ENCODE measurements at regions not wholly inside any gene's neighbourhood (a gene's known extent, or its start where the extent isn't known, plus 50 kb on each side); places are given as distances from the start of the nearest gene placed in this dataset.

- H3K4me1 ChIP-seq, result no peaks in the 10 kb centered on the region
- TF ChIP-seq, protein P1, sequence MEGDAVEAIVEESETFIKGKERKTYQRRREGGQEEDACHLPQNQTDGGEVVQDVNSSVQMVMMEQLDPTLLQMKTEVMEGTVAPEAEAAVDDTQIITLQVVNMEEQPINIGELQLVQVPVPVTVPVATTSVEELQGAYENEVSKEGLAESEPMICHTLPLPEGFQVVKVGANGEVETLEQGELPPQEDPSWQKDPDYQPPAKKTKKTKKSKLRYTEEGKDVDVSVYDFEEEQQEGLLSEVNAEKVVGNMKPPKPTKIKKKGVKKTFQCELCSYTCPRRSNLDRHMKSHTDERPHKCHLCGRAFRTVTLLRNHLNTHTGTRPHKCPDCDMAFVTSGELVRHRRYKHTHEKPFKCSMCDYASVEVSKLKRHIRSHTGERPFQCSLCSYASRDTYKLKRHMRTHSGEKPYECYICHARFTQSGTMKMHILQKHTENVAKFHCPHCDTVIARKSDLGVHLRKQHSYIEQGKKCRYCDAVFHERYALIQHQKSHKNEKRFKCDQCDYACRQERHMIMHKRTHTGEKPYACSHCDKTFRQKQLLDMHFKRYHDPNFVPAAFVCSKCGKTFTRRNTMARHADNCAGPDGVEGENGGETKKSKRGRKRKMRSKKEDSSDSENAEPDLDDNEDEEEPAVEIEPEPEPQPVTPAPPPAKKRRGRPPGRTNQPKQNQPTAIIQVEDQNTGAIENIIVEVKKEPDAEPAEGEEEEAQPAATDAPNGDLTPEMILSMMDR (IDR thresholded peaks at IDR 0.05), result no peak
- H3K4me3 ChIP-seq, result no peak overlapping the region
- H3K27ac ChIP-seq, result no peak overlapping the region
- H3K9me3 ChIP-seq, result no peaks in the 10 kb centered on the region
- DNase-seq (ENCODE audit: low spot score), result no peak
- H3K36me3 ChIP-seq, result no peaks in the 10 kb centered on the region
- H3K27me3 ChIP-seq, result no peaks in the 10 kb centered on the region
Observed at GRCh38 chr6:51025082-51025777, 206.6 kb downstream of the TFAP2B start.

GRCh38 chr6:51027283-51028065 is 208.8 kb downstream of the TFAP2B start:
- TF ChIP-seq, protein P1 (IDR thresholded peaks at IDR 0.05), result no peak
- Histone ChIP-seq H3K27ac (no peak overlapping the region), H3K36me3 (no peaks in the 10 kb centered on the region), H3K4me3 (no peak overlapping the region), H3K4me1 (no peaks in the 10 kb centered on the region), H3K27me3 (no peaks in the 10 kb centered on the region), H3K9me3 (no peaks in the 10 kb centered on the region)
- no peak for DNase-seq (ENCODE audit: low spot score)

DNA sequence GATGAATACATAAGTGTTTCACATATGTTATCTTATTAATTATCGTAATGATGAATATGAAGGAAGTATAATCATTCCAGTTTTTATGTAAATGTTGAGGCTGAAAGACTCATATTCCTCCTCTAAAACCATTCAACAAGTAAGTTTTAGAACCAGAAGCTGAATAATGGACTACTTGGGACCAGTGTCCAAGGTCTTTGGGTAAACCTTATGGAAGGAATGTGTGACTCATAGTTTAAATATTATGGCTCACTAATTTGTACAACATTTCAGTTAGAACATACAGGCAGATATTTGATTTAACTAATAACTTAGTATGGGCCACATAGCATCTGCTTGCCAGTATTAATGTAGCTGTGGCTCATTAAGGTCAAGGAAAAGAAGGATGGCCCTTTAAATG is 209.6 kb downstream of the TFAP2B start:
- TF ChIP-seq, protein P1 (IDR thresholded peaks at IDR 0.05), result no peak
- no peaks in the 10 kb centered on the region for H3K4me1 ChIP-seq
- no peak overlapping the region for H3K27ac ChIP-seq
- H3K36me3 ChIP-seq, result no peaks in the 10 kb centered on the region
- no peaks in the 10 kb centered on the region for H3K27me3 ChIP-seq
- no peak for DNase-seq (ENCODE audit: low spot score)
- no peak overlapping the region for H3K4me3 ChIP-seq
- H3K9me3 ChIP-seq, result no peaks in the 10 kb centered on the region

DNA sequence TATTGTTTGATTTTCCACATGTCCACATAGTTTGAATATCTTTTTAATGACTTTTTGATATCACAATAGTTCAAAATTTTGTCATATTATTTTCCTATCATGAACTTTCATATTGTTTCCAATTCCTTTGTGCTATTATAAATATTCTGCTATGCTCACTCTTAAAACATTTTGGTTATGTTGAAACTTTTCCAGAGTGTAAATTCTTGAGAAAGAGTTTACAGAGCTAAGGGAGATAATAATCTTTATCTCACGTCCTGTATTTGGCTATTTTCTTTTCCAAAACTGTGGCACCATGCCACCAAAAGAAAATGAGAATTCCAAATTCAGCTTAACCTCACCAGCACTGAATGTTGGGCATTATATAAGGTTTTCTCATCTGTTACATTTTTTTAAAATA is 210.9 kb downstream of the TFAP2B start:
- no peaks in the 10 kb centered on the region for H3K9me3 ChIP-seq
- H3K27me3 ChIP-seq, result no peaks in the 10 kb centered on the region
- no peak overlapping the region for H3K27ac ChIP-seq
- H3K4me3 ChIP-seq, result no peak overlapping the region
- H3K36me3 ChIP-seq, result no peaks in the 10 kb centered on the region
- H3K4me1 ChIP-seq, result no peaks in the 10 kb centered on the region
- TF ChIP-seq, protein P1 (IDR thresholded peaks at IDR 0.05), result no peak
- no peak for DNase-seq (ENCODE audit: low spot score)

- Histone ChIP-seq H3K4me3 (no peak overlapping the region), H3K36me3 (no peaks in the 10 kb centered on the region), H3K9me3 (no peaks in the 10 kb centered on the region), H3K27ac (no peak overlapping the region), H3K27me3 (no peaks in the 10 kb centered on the region), H3K4me1 (no peaks in the 10 kb centered on the region)
- DNase-seq (ENCODE audit: low spot score), result no peak
- TF ChIP-seq, protein P1 (IDR thresholded peaks at IDR 0.05), result no peak
Observed at GRCh38 chr6:51045548-51045947, 226.9 kb downstream of the TFAP2B start.
